ENCODE measurements at regions not wholly inside any gene's neighbourhood (a gene's known extent, or its start where the extent isn't known, plus 50 kb on each side); places are given as distances from the start of the nearest gene placed in this dataset.
"Not testable (repeated sequence)": the region's sequence is repeated elsewhere in the genome, so short reads cannot be mapped to it uniquely, and the experiment has no call there.

- no peak for TF ChIP-seq CTCF (conservative IDR thresholded peaks at IDR 0.05; ENCODE audit: low read depth, low read length)
- H3K4me3 ChIP-seq (ENCODE audit: low read depth, low read length): no peak overlapping the region
- no peak for DNase-seq (ENCODE audit: low read depth)
These were observed 309.2 kb downstream of the CEMIP2 start for GRCh38 chr9:71459082-71459481.

GRCh38 chr9:71446473-71447411, 321.6 kb downstream of the CEMIP2 start:
- peak; percentile 3 for DNase-seq (ENCODE audit: low read depth)
- peak; percentile 30 for TF ChIP-seq CTCF (conservative IDR thresholded peaks at IDR 0.05; ENCODE audit: low read depth, low read length)
- H3K4me3 ChIP-seq (ENCODE audit: low read depth, low read length): peak overlapping the region; percentile 61

- DNase-seq (ENCODE audit: low read depth): no peak
- H3K4me3 ChIP-seq (ENCODE audit: low read depth, low read length): no peak overlapping the region
- no peak for TF ChIP-seq CTCF (conservative IDR thresholded peaks at IDR 0.05; ENCODE audit: low read depth, low read length)
These were observed 322.2 kb downstream of the CEMIP2 start for GRCh38 chr9:71446106-71446472.

GRCh38 chr9:71442937-71443336, 321.5 kb upstream of the TRPM3 start:
- no peak for DNase-seq (ENCODE audit: low read depth)
- no peak overlapping the region for H3K4me3 ChIP-seq (ENCODE audit: low read depth, low read length)
- no peak for TF ChIP-seq CTCF (conservative IDR thresholded peaks at IDR 0.05; ENCODE audit: low read depth, low read length)

- TF ChIP-seq CTCF (conservative IDR thresholded peaks at IDR 0.05; ENCODE audit: low read depth, low read length): no peak
- no peak overlapping the region for H3K4me3 ChIP-seq (ENCODE audit: low read depth, low read length)
- no peak for DNase-seq (ENCODE audit: low read depth)
These were observed 319.8 kb upstream of the TRPM3 start for GRCh38 chr9:71441266-71441665.

- no peak overlapping the region for H3K4me3 ChIP-seq (ENCODE audit: low read depth, low read length)
- no peak for DNase-seq (ENCODE audit: low read depth)
- TF ChIP-seq CTCF (conservative IDR thresholded peaks at IDR 0.05; ENCODE audit: low read depth, low read length): no peak
These were observed 310.5 kb upstream of the TRPM3 start for GRCh38 chr9:71431931-71432330.

- H3K4me3 ChIP-seq (ENCODE audit: low read depth, low read length); DNase-seq (ENCODE audit: low read depth): not testable (repeated sequence)
These were observed 285.9 kb upstream of the TRPM3 start for GRCh38 chr9:71407341-71407740.
